Ovary (tissue), 7 donors: ENCODE measurements at regions not wholly inside any gene's neighbourhood (a gene's known extent, or its start where the extent isn't known, plus 50 kb on each side); places are given as distances from the start of the nearest gene placed in this dataset.

Experiments
- DNase-seq, 5 donors: peaks; one replicate each; pipeline ENCODE4 v3.0.0-alpha.2; 2019 to 2020
- H3K27ac ChIP-seq, 2 donors: fragments of 200-600 bp; one replicate each; pipeline versions ENCODE4 v1.5.1 to v1.8.0; 2019 to 2022
- H3K27me3 ChIP-seq: fragments of 200-600 bp; one replicate; pipeline ENCODE4 v1.8.0; 2022
- H3K36me3 ChIP-seq: fragments of 200-600 bp; sonication (generic); one replicate; pipeline ENCODE4 v1.5.1; 2019
- H3K4me1 ChIP-seq: one replicate; pipeline ENCODE4 v1.8.1; 2013; ENCODE audit warnings: mild to moderate bottlenecking, moderate library complexity; ENCODE audit not compliant: insufficient read depth
- H3K4me3 ChIP-seq: fragments of 200-600 bp; sonication (generic); one replicate; pipeline ENCODE4 v1.5.1; 2017
- H3K9me3 ChIP-seq, 2 donors: fragments of 200-600 bp in 1 of 2; sonication (generic) in 1 of 2; one replicate each; pipeline versions ENCODE4 v1.5.1 to v1.8.1; 2013 to 2019; ENCODE audit warnings: mild to moderate bottlenecking in 1 of 2, moderate library complexity in 1 of 2
- CTCF ChIP-seq, 3 donors: fragments of 450-650 bp in 2 of 3; fragments of 200-600 bp in 1 of 3; IDR thresholded peaks; one replicate each; pipeline versions ENCODE4 v1.5.1 to v1.8.0; 2016 to 2022; ENCODE audit warnings: antibody characterized with exemption in 3 of 3, mild to moderate bottlenecking in 1 of 3
- EP300 ChIP-seq: sonication (generic); formaldehyde crosslinking; IDR thresholded peaks from one replicate; pipeline ENCODE4 v1.6.1; 2017; ENCODE audit warnings: antibody characterized with exemption
- POLR2A ChIP-seq: fragments of 450-650 bp; IDR thresholded peaks from one replicate; pipeline ENCODE4 v1.6.1; 2017; ENCODE audit warnings: antibody characterized with exemption, mild to moderate bottlenecking, moderate library complexity
- WGBS, 3 donors: extraction: QIAGEN DNeasy Blood & Tissue Kit in 1 of 3; methylation state at CpG; one replicate each; pipeline versions ENCODE4 v1.1.5 to v1.1.7; 2013 to 2017; 5-methylcytosine and 5-hydroxymethylcytosine counted together
- intact Hi-C, 4 donors: fragments of 100-400 bp; cut with DNase I; formaldehyde crosslinking; loops; one replicate each; pipeline versions ENCODE4 v1.11.0 to v1.15.1; 2022 to 2023
- donor health status: DM: no; HTN: no; CAD: no; lungs with moderate emphysema.
- donor health status: DM: no; HTN: no; CAD: no.
- donor health status: Bipolar disorder and iron deficiency.
- donor health status: DM: no; HTN: no; CAD: no.
- donor health status: DM: yes; HTN: yes; CAD: no.

DNA sequence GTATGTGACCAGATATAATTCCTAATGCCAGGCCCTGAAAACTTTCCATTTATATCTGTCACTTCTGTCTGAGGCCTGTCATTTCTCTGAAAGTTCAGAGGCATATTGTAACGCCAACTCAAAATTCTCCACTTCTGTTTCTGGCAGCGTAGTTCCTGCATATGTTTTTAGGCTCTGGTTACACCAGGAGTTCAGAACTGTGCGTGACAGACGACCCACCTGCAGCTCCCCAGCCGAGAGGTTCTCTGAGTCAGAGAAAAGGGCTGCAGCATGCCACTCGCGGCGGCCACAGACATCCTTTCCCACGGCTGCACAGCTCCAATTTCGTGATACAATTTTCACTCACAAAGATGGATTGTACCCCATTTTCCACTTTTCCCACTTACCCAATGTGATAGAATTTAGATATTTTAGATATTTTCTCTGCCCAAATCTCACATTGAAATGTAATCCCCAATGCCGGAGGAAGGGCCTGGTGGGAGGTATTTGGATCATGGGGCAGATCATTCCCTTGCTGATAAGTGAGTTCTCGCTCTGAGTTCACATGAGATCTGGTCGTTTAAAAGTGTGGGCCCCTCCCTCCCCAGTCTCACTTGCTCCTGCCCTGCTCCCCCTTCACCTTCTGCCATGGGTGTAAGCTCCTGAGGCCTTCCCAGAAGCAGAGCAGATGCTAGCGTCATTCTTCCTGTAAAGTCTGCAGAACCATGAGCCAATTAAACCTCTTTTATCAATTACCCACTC is 308.1 kb downstream of the LIG4 start:
- Histone ChIP-seq H3K36me3 (no peaks in the 10 kb centered on the region), H3K27me3 (no peaks in the 10 kb centered on the region), H3K27ac (no peak overlapping the region), H3K4me3 (no peak overlapping the region), H3K9me3 (no peaks in the 10 kb centered on the region), H3K4me1 (no peaks in the 10 kb centered on the region)
- intact Hi-C loops = no loop called here
- WGBS, 3 donors = 64 to 70% (median 65%) methylated on average over 14 of the region's 14 CpGs
- TF ChIP-seq POLR2A (no peak), CTCF (IDR thresholded peaks at IDR 0.05) (no peak), EP300 (no peak)
- DNase-seq = no peak

GRCh38 chr13:107906131-107906530 is 309.2 kb downstream of the LIG4 start:
- H3K4me3 ChIP-seq = no peak overlapping the region
- no peaks in the 10 kb centered on the region for H3K36me3 ChIP-seq
- 71 to 83% (median 76%) methylated on average over 5 of the region's 5 CpGs for WGBS, 3 donors
- no peak for TF ChIP-seq CTCF (IDR thresholded peaks at IDR 0.05)
- no peak for TF ChIP-seq EP300
- no peak for TF ChIP-seq POLR2A
- intact Hi-C loops = no loop called here
- no peaks in the 10 kb centered on the region for H3K4me1 ChIP-seq
- no peak for DNase-seq
- H3K27ac ChIP-seq = no peak overlapping the region
- H3K27me3 ChIP-seq = no peaks in the 10 kb centered on the region
- no peaks in the 10 kb centered on the region for H3K9me3 ChIP-seq

DNA sequence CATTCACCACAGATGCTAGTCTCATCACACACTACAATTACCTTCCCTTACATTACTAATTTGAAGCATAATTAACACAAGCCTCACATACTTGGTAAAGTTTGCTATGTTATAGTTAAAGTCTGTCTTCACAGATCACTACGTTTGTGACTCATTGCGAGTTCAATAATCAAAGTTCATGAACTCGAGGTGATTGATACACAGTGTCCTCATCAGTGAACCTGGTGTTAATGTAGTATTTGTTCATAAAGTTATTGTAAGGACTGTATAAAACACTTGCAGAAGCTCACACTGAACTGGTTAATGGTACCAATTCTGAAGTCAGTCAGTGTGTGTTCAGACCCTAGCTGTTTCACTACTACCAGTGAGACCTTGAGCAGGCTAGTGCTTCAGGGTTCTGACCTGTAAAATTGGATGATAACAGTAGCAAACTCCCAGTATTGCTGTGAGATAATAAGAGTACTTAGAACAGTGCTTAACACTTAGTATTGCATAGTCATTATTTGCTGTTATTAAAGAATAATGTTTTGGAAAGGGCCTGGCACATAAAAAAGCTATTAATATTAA is 313.3 kb downstream of the LIG4 start:
- 69 to 81% (median 75%) methylated on average over 3 of the region's 3 CpGs for WGBS, 3 donors
- no peak overlapping the region for H3K27ac ChIP-seq
- no peaks in the 10 kb centered on the region for H3K9me3 ChIP-seq
- H3K27me3 ChIP-seq = no peaks in the 10 kb centered on the region
- intact Hi-C loops = no loop called here
- DNase-seq = no peak
- no peaks in the 10 kb centered on the region for H3K36me3 ChIP-seq
- TF ChIP-seq EP300 (no peak), POLR2A (no peak), CTCF (IDR thresholded peaks at IDR 0.05) (no peak)
- no peak overlapping the region for H3K4me3 ChIP-seq
- H3K4me1 ChIP-seq = no peaks in the 10 kb centered on the region

GRCh38 chr13:107901230-107901629 is 314.1 kb downstream of the LIG4 start:
- no peaks in the 10 kb centered on the region for H3K27me3 ChIP-seq
- H3K27ac ChIP-seq = no peak overlapping the region
- H3K36me3 ChIP-seq = no peaks in the 10 kb centered on the region
- WGBS, 3 donors = 56 to 82% (median 61%) methylated on average over 2 of the region's 2 CpGs
- H3K4me1 ChIP-seq = no peaks in the 10 kb centered on the region
- intact Hi-C loops = no loop called here
- TF ChIP-seq EP300 = no peak
- no peak for TF ChIP-seq POLR2A
- no peak for TF ChIP-seq CTCF (IDR thresholded peaks at IDR 0.05)
- no peaks in the 10 kb centered on the region for H3K9me3 ChIP-seq
- no peak overlapping the region for H3K4me3 ChIP-seq
- DNase-seq = no peak
